ENCODE measurements at regions not wholly inside any gene's neighbourhood (a gene's known extent, or its start where the extent isn't known, plus 50 kb on each side); places are given as distances from the start of the nearest gene placed in this dataset.

DNA sequence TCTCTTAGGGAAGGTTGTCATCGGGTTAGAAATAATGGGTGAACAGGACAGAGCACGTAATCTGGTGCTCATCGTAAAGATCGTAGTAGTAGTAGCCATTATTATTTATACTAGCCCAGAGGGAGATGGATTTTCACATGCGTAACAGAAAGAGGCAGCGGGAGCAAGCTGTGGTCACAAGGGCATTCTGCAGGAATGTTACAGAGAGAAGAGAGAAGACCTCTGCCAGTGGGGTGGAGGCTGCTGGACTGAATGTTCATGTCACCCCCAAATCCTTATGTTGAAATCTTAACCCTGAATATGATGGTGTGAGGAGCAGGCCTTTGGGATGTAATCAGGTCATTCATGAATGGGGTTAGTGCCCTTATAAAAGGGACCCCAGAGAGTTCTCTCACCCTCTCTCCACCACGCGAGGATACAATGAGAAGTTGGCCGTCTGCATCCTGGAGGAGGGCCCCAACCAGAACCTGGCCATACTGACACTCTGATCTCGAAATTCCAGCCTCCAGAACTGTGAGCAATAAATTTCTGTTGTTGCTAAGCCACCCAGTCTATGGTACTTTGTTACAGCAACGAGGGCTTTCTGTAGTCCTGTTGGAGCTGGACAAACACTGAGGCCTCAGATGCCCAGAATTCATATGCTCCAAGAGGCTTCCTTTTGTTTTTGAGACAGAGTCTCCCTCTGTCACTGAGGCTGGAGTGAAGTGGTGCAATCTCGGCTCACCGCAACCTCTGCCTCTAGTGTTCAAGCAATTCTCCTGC is 131.2 kb upstream of the MED13L start:
- no peak overlapping the region for H3K4me3 ChIP-seq (ENCODE audit: low read depth in 1 of 3, low read length in 3 of 3)
- TF ChIP-seq YY1 (IDR thresholded peaks at IDR 0.05) = no peak
- TF ChIP-seq GABPA (IDR thresholded peaks at IDR 0.05 in 1 of 2, conservative IDR thresholded peaks at IDR 0.05 in 1 of 2) = no peak
- TF ChIP-seq NR2F2 (IDR thresholded peaks at IDR 0.05) = no peak
- H3K36me3 ChIP-seq (ENCODE audit: control insufficient read depth in 4 of 4, insufficient read depth in 3 of 4, low read depth in 1 of 4, low read length in 3 of 4) = no peaks in the 10 kb centered on the region
- H3K4me1 ChIP-seq (ENCODE audit: control insufficient read depth in 4 of 4, insufficient read depth in 4 of 4, low read length in 3 of 4) = peaks cover 0 to 26% (median 20%) of the 10 kb centered on the region in 4 donors
- no peak overlapping the region for H3K27ac ChIP-seq (ENCODE audit: low read depth in 1 of 2, low read length in 2 of 2)
- H3K9me3 ChIP-seq (ENCODE audit: control insufficient read depth in 4 of 4, low read length in 3 of 4) = no peaks in the 10 kb centered on the region
- H3K27me3 ChIP-seq (ENCODE audit: control insufficient read depth in 4 of 4, insufficient read depth in 4 of 4, low read length in 3 of 4) = no peaks in the 10 kb centered on the region
- H3K9ac ChIP-seq (ENCODE audit: low read depth in 1 of 2, low read length in 2 of 2) = no peak overlapping the region
- WGBS = 94% methylated on average over 13 of the region's 13 CpGs
- no peak for DNase-seq (ENCODE audit: low spot score)

DNA sequence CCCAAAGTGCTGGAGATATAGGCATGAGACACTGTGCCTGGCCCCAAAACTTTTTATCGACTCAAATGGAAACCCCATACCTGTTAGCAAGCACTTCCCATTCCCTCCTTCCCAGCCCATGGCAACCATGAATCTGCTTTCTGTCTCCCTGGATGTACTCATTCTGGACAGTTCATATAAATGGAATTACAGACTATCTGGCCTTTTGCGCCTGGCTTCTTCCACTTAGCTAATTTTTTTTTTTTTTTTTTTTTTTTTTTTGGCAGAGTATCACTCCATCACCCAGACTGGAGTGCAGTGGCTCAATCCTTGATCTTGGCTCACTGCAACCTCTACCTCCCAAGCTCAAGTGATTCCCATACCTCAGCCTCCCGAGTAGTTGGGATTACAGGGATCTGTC is 134.5 kb upstream of the MED13L start:
- Histone ChIP-seq H3K4me3 (ENCODE audit: low read depth in 1 of 3, low read length in 3 of 3) (no peak overlapping the region), H3K36me3 (ENCODE audit: control insufficient read depth in 4 of 4, insufficient read depth in 3 of 4, low read depth in 1 of 4, low read length in 3 of 4) (no peaks in the 10 kb centered on the region), H3K27me3 (ENCODE audit: control insufficient read depth in 4 of 4, insufficient read depth in 4 of 4, low read length in 3 of 4) (no peaks in the 10 kb centered on the region), H3K4me1 (ENCODE audit: control insufficient read depth in 4 of 4, insufficient read depth in 4 of 4, low read length in 3 of 4) (peaks cover 0 to 4% (median under 1%) of the 10 kb centered on the region in 4 donors), H3K9me3 (ENCODE audit: control insufficient read depth in 4 of 4, low read length in 3 of 4) (no peaks in the 10 kb centered on the region), H3K27ac (ENCODE audit: low read depth in 1 of 2, low read length in 2 of 2) (no peak overlapping the region), H3K9ac (ENCODE audit: low read depth in 1 of 2, low read length in 2 of 2) (no peak overlapping the region)
- TF ChIP-seq EGR1 (IDR thresholded peaks at IDR 0.05; ENCODE audit: low read depth in 2 of 2) = no peak
- TF ChIP-seq RAD21 (IDR thresholded peaks at IDR 0.05) = no peak
- TF ChIP-seq YY1 (IDR thresholded peaks at IDR 0.05) = no peak
- TF ChIP-seq, protein P1, sequence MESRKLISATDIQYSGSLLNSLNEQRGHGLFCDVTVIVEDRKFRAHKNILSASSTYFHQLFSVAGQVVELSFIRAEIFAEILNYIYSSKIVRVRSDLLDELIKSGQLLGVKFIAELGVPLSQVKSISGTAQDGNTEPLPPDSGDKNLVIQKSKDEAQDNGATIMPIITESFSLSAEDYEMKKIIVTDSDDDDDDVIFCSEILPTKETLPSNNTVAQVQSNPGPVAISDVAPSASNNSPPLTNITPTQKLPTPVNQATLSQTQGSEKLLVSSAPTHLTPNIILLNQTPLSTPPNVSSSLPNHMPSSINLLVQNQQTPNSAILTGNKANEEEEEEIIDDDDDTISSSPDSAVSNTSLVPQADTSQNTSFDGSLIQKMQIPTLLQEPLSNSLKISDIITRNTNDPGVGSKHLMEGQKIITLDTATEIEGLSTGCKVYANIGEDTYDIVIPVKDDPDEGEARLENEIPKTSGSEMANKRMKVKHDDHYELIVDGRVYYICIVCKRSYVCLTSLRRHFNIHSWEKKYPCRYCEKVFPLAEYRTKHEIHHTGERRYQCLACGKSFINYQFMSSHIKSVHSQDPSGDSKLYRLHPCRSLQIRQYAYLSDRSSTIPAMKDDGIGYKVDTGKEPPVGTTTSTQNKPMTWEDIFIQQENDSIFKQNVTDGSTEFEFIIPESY (IDR thresholded peaks at IDR 0.05) = no peak
- TF ChIP-seq TAF1 (conservative IDR thresholded peaks at IDR 0.05) = no peak
- TF ChIP-seq NR2F2 (IDR thresholded peaks at IDR 0.05) = no peak
- no peak for TF ChIP-seq SP1 (IDR thresholded peaks at IDR 0.05)
- no peak for TF ChIP-seq FOXA2 (IDR thresholded peaks at IDR 0.05)
- no peak for TF ChIP-seq JUND (IDR thresholded peaks at IDR 0.05)
- 94% methylated on average over 3 of the region's 3 CpGs for WGBS
- no peak for DNase-seq (ENCODE audit: low spot score)

DNA sequence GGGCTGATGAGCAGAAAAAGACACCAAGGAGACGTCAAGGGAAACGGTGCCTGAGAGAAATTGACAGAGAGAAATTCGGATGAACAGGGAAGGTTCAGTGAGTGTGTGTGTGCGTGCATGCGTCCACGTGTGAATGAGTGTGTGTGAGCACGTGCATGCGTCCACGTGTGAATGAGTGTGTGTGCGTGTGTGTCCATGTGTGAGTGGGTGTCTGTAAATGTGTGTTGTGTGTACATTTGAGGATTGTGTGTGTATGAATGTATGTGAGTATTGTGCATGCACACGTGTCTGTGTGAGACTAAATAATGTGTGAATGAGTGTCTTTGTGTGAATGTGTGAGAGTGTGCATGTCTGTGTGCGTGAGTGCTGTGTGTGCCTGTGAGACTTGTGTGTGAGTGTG is 137.4 kb upstream of the MED13L start:
- Histone ChIP-seq H3K4me1 (ENCODE audit: control insufficient read depth in 4 of 4, insufficient read depth in 4 of 4, low read length in 3 of 4) (no peaks in the 10 kb centered on the region), H3K27ac (ENCODE audit: low read depth in 1 of 2, low read length in 2 of 2) (no peak overlapping the region), H3K36me3 (ENCODE audit: control insufficient read depth in 4 of 4, insufficient read depth in 3 of 4, low read depth in 1 of 4, low read length in 3 of 4) (no peaks in the 10 kb centered on the region), H3K9me3 (ENCODE audit: control insufficient read depth in 4 of 4, low read length in 3 of 4) (no peaks in the 10 kb centered on the region), H3K4me3 (ENCODE audit: low read depth in 1 of 3, low read length in 3 of 3) (no peak overlapping the region), H3K27me3 (ENCODE audit: control insufficient read depth in 4 of 4, insufficient read depth in 4 of 4, low read length in 3 of 4) (no peaks in the 10 kb centered on the region), H3K9ac (ENCODE audit: low read depth in 1 of 2, low read length in 2 of 2) (no peak overlapping the region)
- 92% methylated on average over 12 of the region's 12 CpGs for WGBS
- TF ChIP-seq RAD21 (IDR thresholded peaks at IDR 0.05) (no peak), JUND (IDR thresholded peaks at IDR 0.05) (no peak), HNF4A (conservative IDR thresholded peaks at IDR 0.05) (no peak)
- TF ChIP-seq, protein P2, sequence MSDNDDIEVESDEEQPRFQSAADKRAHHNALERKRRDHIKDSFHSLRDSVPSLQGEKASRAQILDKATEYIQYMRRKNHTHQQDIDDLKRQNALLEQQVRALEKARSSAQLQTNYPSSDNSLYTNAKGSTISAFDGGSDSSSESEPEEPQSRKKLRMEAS (IDR thresholded peaks at IDR 0.05) = no peak
- TF ChIP-seq, protein P3, sequence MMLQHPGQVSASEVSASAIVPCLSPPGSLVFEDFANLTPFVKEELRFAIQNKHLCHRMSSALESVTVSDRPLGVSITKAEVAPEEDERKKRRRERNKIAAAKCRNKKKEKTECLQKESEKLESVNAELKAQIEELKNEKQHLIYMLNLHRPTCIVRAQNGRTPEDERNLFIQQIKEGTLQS (IDR thresholded peaks at IDR 0.05) = no peak
- DNase-seq (ENCODE audit: low spot score) = no peak
